ENCODE measurements at regions not wholly inside any gene's neighbourhood (a gene's known extent, or its start where the extent isn't known, plus 50 kb on each side); places are given as distances from the start of the nearest gene placed in this dataset.

GRCh38 chr16:86285421-86285820, 224.9 kb upstream of the FOXF1 start:
- no peak for TF ChIP-seq CTCF (IDR thresholded peaks at IDR 0.05)
- intact Hi-C loops (cut with DNase I): no loop called here
- no peaks in the 10 kb centered on the region for H3K9me3 ChIP-seq
- no peak overlapping the region for H3K4me3 ChIP-seq
- DNase-seq (no peak), ATAC-seq (no peak)
- H3K4me1 ChIP-seq: no peaks in the 10 kb centered on the region
- peaks cover 14 to 91% (median 78%) of the 10 kb centered on the region in 7 donors for H3K27me3 ChIP-seq
- H3K36me3 ChIP-seq: no peaks in the 10 kb centered on the region
- WGBS, 2 donors: 18 to 27% methylated on average over 6 of the region's 6 CpGs
- H3K27ac ChIP-seq: no peak overlapping the region

DNA sequence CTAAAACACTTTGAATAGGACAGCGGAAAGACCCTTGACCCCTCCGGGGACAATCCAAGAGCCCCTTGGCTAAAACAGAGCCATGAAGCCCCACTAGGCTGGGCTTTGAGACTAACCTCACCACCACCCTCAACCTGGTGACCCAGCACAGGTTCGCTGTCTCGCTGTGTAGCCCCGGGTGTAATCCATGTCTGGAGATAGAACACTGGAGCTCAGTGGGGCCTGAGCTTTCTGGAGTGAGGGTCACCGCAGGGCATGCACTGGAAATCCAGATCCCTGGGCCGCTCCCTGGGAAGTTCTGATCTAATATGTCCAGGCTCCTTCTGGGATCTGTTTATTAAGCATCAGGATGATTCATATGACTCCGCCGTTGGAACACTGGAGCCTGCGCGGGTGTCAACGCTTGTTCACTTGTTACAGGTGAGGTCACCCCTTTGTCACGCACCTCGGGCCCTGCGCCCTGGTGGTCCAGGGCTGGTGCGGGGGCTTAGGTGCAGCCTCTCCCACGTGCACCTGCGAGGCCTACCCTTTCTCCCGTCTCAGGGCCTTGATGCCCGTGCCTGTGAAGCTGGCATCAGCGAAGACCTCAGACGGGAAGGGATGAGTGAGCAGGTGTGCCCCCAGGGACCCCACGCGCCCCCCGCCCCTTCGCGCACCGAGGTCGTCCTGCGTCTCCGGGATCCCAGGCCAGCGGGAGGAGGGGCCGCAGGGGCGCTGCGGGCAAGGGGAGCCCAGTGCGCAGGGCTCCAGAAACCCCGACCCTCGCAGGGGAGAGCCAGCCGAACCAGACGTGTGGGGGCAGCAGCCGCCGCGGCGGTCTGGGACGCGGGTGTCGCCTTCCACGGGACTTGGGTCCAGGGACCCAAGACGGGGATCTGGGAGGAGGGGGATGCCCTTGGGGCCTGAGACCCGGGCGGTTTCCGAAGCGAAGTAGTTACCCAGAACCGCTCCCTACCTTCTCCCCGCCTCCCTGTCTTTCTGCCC, 224.1 kb upstream of the FOXF1 start:
- Histone ChIP-seq H3K27me3 (peaks cover 14 to 96% (median 86%) of the 10 kb centered on the region in 7 donors), H3K9me3 (no peaks in the 10 kb centered on the region), H3K4me1 (no peaks in the 10 kb centered on the region), H3K27ac (no peak overlapping the region), H3K36me3 (no peaks in the 10 kb centered on the region), H3K4me3 (no peak overlapping the region)
- no peak for DNase-seq
- no peak for TF ChIP-seq CTCF (IDR thresholded peaks at IDR 0.05)
- WGBS, 2 donors: 4 to 6% methylated on average over 55 of the region's 55 CpGs
- intact Hi-C loops (cut with DNase I): no loop called here
- ATAC-seq: no peak

DNA sequence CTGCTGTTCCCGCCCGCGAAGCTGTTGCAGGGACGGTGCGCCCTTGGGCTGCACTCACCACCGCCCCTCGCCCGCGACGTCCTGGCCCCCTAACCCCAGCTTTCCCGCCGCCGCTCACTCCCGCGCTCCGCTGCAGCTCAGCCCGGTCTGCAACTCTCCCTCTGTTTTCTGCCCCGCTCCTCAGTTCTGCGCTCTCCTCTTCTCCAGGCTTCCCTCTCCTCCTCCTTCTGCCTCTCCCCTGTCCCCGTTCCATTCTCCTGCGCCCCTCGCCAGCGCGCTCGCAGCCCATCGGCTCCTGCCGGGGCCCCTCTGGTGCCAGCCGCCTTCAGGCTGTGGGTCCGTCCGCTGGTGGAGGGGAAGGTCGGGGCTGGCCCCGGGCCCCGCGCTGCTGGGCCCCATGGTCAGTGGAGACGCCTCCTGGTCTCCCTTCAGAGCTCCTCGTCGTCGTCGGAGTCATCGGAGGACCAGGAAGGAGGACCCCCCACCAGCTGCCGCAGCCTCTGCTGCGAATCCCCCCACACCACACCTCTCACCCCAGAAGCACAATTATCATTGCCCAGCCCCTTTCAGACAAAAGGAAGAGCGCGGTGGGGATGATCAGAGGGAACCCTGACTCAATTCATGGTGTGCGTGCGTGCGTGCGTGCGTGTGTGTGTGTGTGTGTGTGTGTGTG, 223.2 kb upstream of the FOXF1 start:
- intact Hi-C loops (cut with DNase I): no loop called here
- no peak overlapping the region for H3K27ac ChIP-seq
- ATAC-seq: no peak
- no peaks in the 10 kb centered on the region for H3K4me1 ChIP-seq
- peaks cover 14 to 98% (median 88%) of the 10 kb centered on the region in 7 donors for H3K27me3 ChIP-seq
- H3K9me3 ChIP-seq: no peaks in the 10 kb centered on the region
- H3K36me3 ChIP-seq: no peaks in the 10 kb centered on the region
- TF ChIP-seq CTCF (IDR thresholded peaks at IDR 0.05): no peak
- WGBS, 2 donors: 2% methylated on average over 49 of the region's 49 CpGs
- no peak for DNase-seq
- H3K4me3 ChIP-seq: no peak overlapping the region

DNA sequence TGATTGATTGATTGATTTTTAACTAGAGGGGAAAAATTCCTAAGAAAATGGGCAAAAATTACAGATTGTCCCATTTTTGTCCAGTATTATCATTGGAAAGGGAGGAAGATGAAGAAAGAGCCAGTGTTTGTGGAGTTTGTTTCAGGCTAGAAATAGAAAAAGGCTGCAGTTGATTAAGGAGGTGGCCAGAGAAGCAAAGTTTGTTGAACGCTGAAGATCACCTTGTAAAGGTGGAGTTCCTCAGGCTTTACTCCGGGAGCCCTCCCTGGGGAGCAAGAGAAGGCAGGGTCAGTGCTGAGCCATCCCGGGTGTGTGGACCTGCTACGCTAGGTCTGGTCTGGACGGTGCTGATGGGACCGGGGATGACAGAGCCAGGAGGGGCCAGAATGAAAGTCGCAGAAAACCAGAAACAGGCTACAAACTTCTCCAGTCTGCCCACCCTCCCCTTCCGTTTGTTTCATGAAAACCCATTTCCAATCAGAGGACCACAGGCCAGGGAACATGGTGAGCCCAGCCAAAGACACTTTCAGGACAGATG, 222.6 kb upstream of the FOXF1 start:
- no peaks in the 10 kb centered on the region for H3K4me1 ChIP-seq
- DNase-seq (no peak), ATAC-seq (no peak)
- 2 to 3% methylated on average over 8 of the region's 8 CpGs for WGBS, 2 donors
- no peaks in the 10 kb centered on the region for H3K36me3 ChIP-seq
- H3K27me3 ChIP-seq: peaks cover 14 to 98% (median 93%) of the 10 kb centered on the region in 7 donors
- intact Hi-C loops (cut with DNase I): no loop called here
- no peaks in the 10 kb centered on the region for H3K9me3 ChIP-seq
- no peak overlapping the region for H3K27ac ChIP-seq
- no peak for TF ChIP-seq CTCF (IDR thresholded peaks at IDR 0.05)
- no peak overlapping the region for H3K4me3 ChIP-seq

All from heart right ventricle (tissue), 16 donors.